Transverse colon (tissue), 3 donors: ENCODE measurements at regions not wholly inside any gene's neighbourhood (a gene's known extent, or its start where the extent isn't known, plus 50 kb on each side); places are given as distances from the start of the nearest gene placed in this dataset.

Experiments used
- EP300 ChIP-seq: sonication (generic); formaldehyde crosslinking; IDR thresholded peaks from one replicate; pipeline ENCODE4 v1.6.1; 2017; ENCODE audit warnings: antibody characterized with exemption, low read depth
- TF ChIP-seq, protein P1 (sequence below), 5 experiments: fragments of 200-600 bp in 3 of 5; fragments of 450-650 bp in 2 of 5; sonication (generic) in 3 of 5; IDR thresholded peaks; 1 replicate in 2 of 5; 2 replicates in 3 of 5; pipeline ENCODE4 v1.5.1; 2016 to 2017; ENCODE audit warnings: antibody characterized with exemption in 5 of 5, inconsistent platforms in 3 of 5, mild to moderate bottlenecking in 2 of 5, moderate library complexity in 1 of 5

- TF ChIP-seq, protein P1, sequence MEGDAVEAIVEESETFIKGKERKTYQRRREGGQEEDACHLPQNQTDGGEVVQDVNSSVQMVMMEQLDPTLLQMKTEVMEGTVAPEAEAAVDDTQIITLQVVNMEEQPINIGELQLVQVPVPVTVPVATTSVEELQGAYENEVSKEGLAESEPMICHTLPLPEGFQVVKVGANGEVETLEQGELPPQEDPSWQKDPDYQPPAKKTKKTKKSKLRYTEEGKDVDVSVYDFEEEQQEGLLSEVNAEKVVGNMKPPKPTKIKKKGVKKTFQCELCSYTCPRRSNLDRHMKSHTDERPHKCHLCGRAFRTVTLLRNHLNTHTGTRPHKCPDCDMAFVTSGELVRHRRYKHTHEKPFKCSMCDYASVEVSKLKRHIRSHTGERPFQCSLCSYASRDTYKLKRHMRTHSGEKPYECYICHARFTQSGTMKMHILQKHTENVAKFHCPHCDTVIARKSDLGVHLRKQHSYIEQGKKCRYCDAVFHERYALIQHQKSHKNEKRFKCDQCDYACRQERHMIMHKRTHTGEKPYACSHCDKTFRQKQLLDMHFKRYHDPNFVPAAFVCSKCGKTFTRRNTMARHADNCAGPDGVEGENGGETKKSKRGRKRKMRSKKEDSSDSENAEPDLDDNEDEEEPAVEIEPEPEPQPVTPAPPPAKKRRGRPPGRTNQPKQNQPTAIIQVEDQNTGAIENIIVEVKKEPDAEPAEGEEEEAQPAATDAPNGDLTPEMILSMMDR (IDR thresholded peaks at IDR 0.05), result no peak
- TF ChIP-seq EP300, result no peak
Observed at GRCh38 chr7:80346704-80347103, 165.2 kb downstream of the GNAT3 start.
